Activated T-helper 9 cell treated with anti-CD3 and anti-CD28 coated beads, Interleukin-2, amount 50 U/mL, for 16 hours (primary cell): ENCODE measurements at regions not wholly inside any gene's neighbourhood (a gene's known extent, or its start where the extent isn't known, plus 50 kb on each side); places are given as distances from the start of the nearest gene placed in this dataset.
"Not testable (repeated sequence)": the region's sequence is repeated elsewhere in the genome, so short reads cannot be mapped to it uniquely, and the experiment has no call there.

Source experiments
- DNase-seq: peaks from one replicate; pipeline ENCODE4 v3.0.0-alpha.2; 2020; ENCODE audit warnings: low read depth

- no peak for DNase-seq
These were observed 446.6 kb downstream of the KCNJ18 start for GRCh38 chr17:22138861-22139469.

- no peak for DNase-seq
These were observed 449.8 kb downstream of the KCNJ18 start for GRCh38 chr17:22142091-22142490.

GRCh38 chr17:22145605-22146178 is 453.4 kb downstream of the KCNJ18 start:
- no peak for DNase-seq

- no peak for DNase-seq
These were observed 466.0 kb downstream of the KCNJ18 start for GRCh38 chr17:22158364-22158763.

- DNase-seq = no peak
These were observed 469.1 kb downstream of the KCNJ18 start for GRCh38 chr17:22161376-22161775.

- no peak for DNase-seq
These were observed 479.3 kb downstream of the KCNJ18 start for GRCh38 chr17:22171631-22172030.

- no peak for DNase-seq
These were observed 500.8 kb downstream of the KCNJ18 start for GRCh38 chr17:22193113-22193512.

GRCh38 chr17:22200187-22200586 is 507.9 kb downstream of the KCNJ18 start:
- DNase-seq = not testable (repeated sequence)

- no peak for DNase-seq
These were observed 510.4 kb downstream of the KCNJ18 start for GRCh38 chr17:22202702-22203101.

- DNase-seq = no peak
These were observed 510.9 kb downstream of the KCNJ18 start for GRCh38 chr17:22203208-22203715.

GRCh38 chr17:22204076-22204475 is 511.8 kb downstream of the KCNJ18 start:
- not testable (repeated sequence) for DNase-seq

GRCh38 chr17:22210212-22210611 is 517.9 kb downstream of the KCNJ18 start:
- not testable (repeated sequence) for DNase-seq

- DNase-seq = not testable (repeated sequence)
These were observed 520.8 kb downstream of the KCNJ18 start for GRCh38 chr17:22213169-22213568.

- no peak for DNase-seq
These were observed 524.8 kb downstream of the KCNJ18 start for GRCh38 chr17:22217135-22217534.

GRCh38 chr17:22221344-22221743 is 529.0 kb downstream of the KCNJ18 start:
- no peak for DNase-seq

GRCh38 chr17:22226477-22226876 is 534.2 kb downstream of the KCNJ18 start:
- not testable (repeated sequence) for DNase-seq

GRCh38 chr17:22226932-22227331 is 534.6 kb downstream of the KCNJ18 start:
- DNase-seq = not testable (repeated sequence)

GRCh38 chr17:22227699-22228553 is 535.6 kb downstream of the KCNJ18 start:
- not testable (repeated sequence) for DNase-seq

- DNase-seq = not testable (repeated sequence)
These were observed 537.5 kb downstream of the KCNJ18 start for GRCh38 chr17:22229821-22230220.

- no peak for DNase-seq
These were observed 541.1 kb downstream of the KCNJ18 start for GRCh38 chr17:22233382-22233781.

GRCh38 chr17:22242472-22242871 is 550.1 kb downstream of the KCNJ18 start:
- no peak for DNase-seq

GRCh38 chr17:22251498-22251897 is 559.2 kb downstream of the KCNJ18 start:
- DNase-seq = no peak

- no peak for DNase-seq
These were observed 560.7 kb downstream of the KCNJ18 start for GRCh38 chr17:22253007-22253406.
